Common myeloid progenitor, CD34-positive (primary cell): ENCODE measurements at regions not wholly inside any gene's neighbourhood (a gene's known extent, or its start where the extent isn't known, plus 50 kb on each side); places are given as distances from the start of the nearest gene placed in this dataset.
A peak's percentile ranks its signal among the peaks of the same experiment; 100 is the strongest.
"Not testable (repeated sequence)": the region's sequence is repeated elsewhere in the genome, so short reads cannot be mapped to it uniquely, and the experiment has no call there.

Experiments
- CTCF ChIA-PET: fragments of 350-600 bp; sonication (Branson Sonifier 250); formaldehyde crosslinking; loops from one replicate; lab custom pipeline; 2021; ENCODE audit warnings: antibody characterized with exemption; lab: Charles Lee
- POLR2A ChIA-PET: fragments of 350-600 bp; sonication (Branson Sonifier 250); formaldehyde crosslinking; loops from one replicate; lab custom pipeline; 2021; ENCODE audit warnings: antibody characterized with exemption; lab: Charles Lee
- DNase-seq, 3 donors: peaks; one replicate each; pipeline versions ENCODE4 v3.0.0 to v3.0.0-alpha.2; 2013
- H3K27ac ChIP-seq, 2 experiments: 1 replicate in 1 of 2; 2 replicates in 1 of 2; pipeline ENCODE4 v1.7.0; 2013; ENCODE audit warnings: inconsistent platforms in 2 of 2, low read length in 2 of 2, mild to moderate bottlenecking in 2 of 2, low read depth in 1 of 2, moderate library complexity in 1 of 2; ENCODE audit not compliant: severe bottlenecking in 2 of 2, insufficient read depth in 1 of 2, poor library complexity in 1 of 2
- H3K27me3 ChIP-seq, 5 experiments: replicated peaks in 2 of 5; 1 replicate in 3 of 5; 2 replicates in 2 of 5; pipeline versions ENCODE4 v1.6.1 to v1.7.0; 2013; ENCODE audit warnings: low read length in 4 of 5, mild to moderate bottlenecking in 2 of 5, moderate library complexity in 2 of 5, inconsistent platforms in 1 of 5; ENCODE audit not compliant: insufficient read depth in 5 of 5, control insufficient read depth in 4 of 5
- H3K36me3 ChIP-seq, 4 experiments: 1 replicate in 2 of 4; 2 replicates in 2 of 4; pipeline versions ENCODE4 v1.6.1 to v1.7.0; 2013; ENCODE audit warnings: low read length in 3 of 4, control low read depth in 1 of 4, mild to moderate bottlenecking in 1 of 4; ENCODE audit not compliant: control insufficient read depth in 4 of 4, insufficient read depth in 4 of 4
- H3K4me1 ChIP-seq, 4 experiments: 1 replicate in 3 of 4; 2 replicates in 1 of 4; pipeline versions ENCODE4 v1.6.1 to v1.7.1; 2013; ENCODE audit warnings: low read length in 3 of 4, mild to moderate bottlenecking in 3 of 4, control low read depth in 1 of 4, inconsistent platforms in 1 of 4, moderate library complexity in 1 of 4; ENCODE audit not compliant: control insufficient read depth in 4 of 4, insufficient read depth in 4 of 4; ENCODE audit errors: control extremely low read depth in 1 of 4
- H3K4me3 ChIP-seq, 7 experiments: 1 replicate in 4 of 7; 2 replicates in 3 of 7; pipeline versions ENCODE4 v1.5.1 to v1.7.0; 2013; ENCODE audit warnings: mild to moderate bottlenecking in 7 of 7, low read length in 6 of 7, moderate library complexity in 6 of 7, inconsistent platforms in 2 of 7, low read depth in 2 of 7, control low read depth in 1 of 7; ENCODE audit not compliant: insufficient read depth in 4 of 7, control insufficient read depth in 1 of 7; ENCODE audit errors: extremely low read depth in 1 of 7
- H3K9me3 ChIP-seq, 5 experiments: 1 replicate in 4 of 5; 2 replicates in 1 of 5; pipeline versions ENCODE4 v1.6.1 to v1.7.1; 2013; ENCODE audit warnings: low read length in 4 of 5, mild to moderate bottlenecking in 2 of 5, inconsistent platforms in 1 of 5, low read depth in 1 of 5, moderate library complexity in 1 of 5; ENCODE audit not compliant: control insufficient read depth in 4 of 5, insufficient read depth in 2 of 5; ENCODE audit errors: control extremely low read depth in 1 of 5
- WGBS: methylation state at CpG from one replicate; pipeline ENCODE4 v1.1.5; 2013; ENCODE audit not compliant: insufficient coverage; 5-methylcytosine and 5-hydroxymethylcytosine counted together

DNA sequence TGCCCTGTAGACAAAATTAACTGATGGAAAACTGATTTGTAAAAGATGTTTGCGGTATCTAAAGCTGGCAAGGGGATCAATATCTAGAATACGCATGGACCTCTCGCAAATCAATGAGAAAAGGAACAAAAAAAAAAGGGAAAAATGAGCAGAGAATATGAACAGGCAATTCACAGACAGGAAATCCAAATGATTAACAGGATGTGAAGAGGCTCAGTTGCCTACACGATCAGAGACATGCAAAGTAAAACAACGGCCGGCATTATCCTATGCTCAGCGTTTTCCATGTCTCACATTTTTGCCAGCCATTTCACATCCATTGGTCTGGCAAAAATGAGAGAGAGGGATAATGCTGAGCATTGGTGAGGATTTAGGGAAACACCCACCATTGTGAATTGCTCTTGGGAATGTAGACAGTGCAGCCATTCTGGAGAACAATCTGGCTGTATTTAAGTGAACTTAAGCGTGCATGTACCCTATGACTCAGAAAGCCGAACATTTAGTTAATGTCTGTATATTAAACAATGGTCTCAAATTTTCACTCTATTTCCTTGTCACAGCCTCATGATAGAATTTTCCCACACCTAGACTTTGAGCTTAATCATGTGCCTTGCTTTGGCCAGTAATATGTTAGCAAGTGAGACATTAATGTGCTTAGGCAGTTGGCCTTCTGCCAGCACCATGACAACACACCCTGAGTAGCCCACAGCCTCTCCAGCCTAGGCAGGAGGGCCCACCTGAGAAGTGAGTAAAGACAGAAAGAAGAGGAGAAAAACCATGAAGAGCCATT lies 61.0 kb upstream of the NBPF3 start:
- Histone ChIP-seq H3K36me3 (no peaks in the 10 kb centered on the region), H3K27me3 (peaks cover 0 to 9% (median 4%) of the 10 kb centered on the region in 5 experiments), H3K4me3 (no peak overlapping the region), H3K9me3 (peaks cover 0 to 13% (median 7%) of the 10 kb centered on the region in 5 experiments), H3K27ac (no peak overlapping the region), H3K4me1 (no peaks in the 10 kb centered on the region)
- ChIA-PET CTCF (interaction anchor here (1.4 kb wide), 1 partner anchor 134 kb away, joined by 3 read pairs; no protein-coding TSS in a partner anchor), POLR2A (interaction anchor here (0.6 kb wide), 1 partner anchor 59 kb away, joined by 3 read pairs; no protein-coding TSS in a partner anchor)
- peak in 1 of 3 donors; percentile 13 for DNase-seq
- 89% methylated on average over 7 of the region's 9 CpGs for WGBS

DNA sequence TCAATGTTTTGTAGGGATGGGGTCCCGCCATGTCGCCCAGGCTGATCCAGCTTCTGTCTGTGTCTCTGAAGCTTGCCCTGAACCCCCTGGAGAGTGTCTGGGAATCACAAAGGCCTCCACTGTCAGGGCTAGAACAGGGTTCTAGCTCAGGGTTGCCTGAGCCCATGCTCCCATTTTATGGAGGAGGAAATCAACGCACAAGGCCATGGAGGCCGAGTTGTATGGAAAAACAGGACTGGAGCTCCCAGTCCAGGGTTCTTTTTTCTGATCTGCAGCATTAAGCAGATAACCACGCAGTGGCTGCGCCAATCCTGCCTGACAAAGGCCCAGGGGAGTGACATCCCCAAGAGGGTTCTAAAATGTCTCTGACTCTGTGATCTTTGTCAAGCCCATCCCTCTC lies 67.6 kb upstream of the NBPF3 start:
- no peaks in the 10 kb centered on the region for H3K9me3 ChIP-seq
- no peak overlapping the region for H3K4me3 ChIP-seq
- POLR2A ChIA-PET = no interaction called here
- H3K27me3 ChIP-seq = no peaks in the 10 kb centered on the region
- 94% methylated on average over 6 of the region's 6 CpGs for WGBS
- CTCF ChIA-PET = interaction anchor here (0.8 to 9.5 kb wide), 12 partner anchors 11 to 251 kb away, joined by 3 to 159 read pairs (median 4); no protein-coding TSS in a partner anchor
- H3K36me3 ChIP-seq = no peaks in the 10 kb centered on the region
- H3K27ac ChIP-seq = no peak overlapping the region
- DNase-seq = no peak
- H3K4me1 ChIP-seq = peaks cover 0 to 3% (median 0%) of the 10 kb centered on the region in 4 experiments

DNA sequence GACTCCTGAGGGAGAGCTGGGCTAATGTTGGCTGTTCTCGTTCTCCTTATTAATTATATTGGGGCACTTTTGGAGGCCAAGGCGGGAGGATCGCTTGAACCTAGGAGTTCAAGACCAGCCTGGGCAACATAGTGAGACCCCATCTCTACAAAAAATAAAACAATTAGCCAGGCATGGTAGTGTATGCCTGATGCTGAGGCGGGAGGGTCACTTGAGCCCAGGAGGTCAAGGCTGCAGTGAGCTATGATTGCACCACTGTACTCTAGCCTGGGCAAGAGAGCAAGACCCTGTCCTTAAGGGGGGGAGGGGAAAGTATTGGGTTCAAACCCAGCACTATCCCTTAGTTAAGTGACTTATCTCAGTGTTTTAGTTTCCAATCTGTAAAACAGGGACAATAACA lies 70.0 kb upstream of the NBPF3 start:
- Histone ChIP-seq H3K4me1 (peaks cover 0 to 4% (median 0%) of the 10 kb centered on the region in 4 experiments), H3K27ac (no peak overlapping the region), H3K9me3 (no peaks in the 10 kb centered on the region), H3K36me3 (no peaks in the 10 kb centered on the region), H3K27me3 (no peaks in the 10 kb centered on the region), H3K4me3 (no peak overlapping the region)
- 50% methylated on average over 1 of the region's 4 CpGs for WGBS
- ChIA-PET CTCF (interaction anchor here (0.8 to 9.5 kb wide), 34 partner anchors 11 to 289 kb away, joined by 3 to 159 read pairs (median 7); no protein-coding TSS in a partner anchor), POLR2A (interaction anchor here (1.5 kb wide), 1 partner anchor 115 kb away, joined by 3 read pairs; no protein-coding TSS in a partner anchor)
- no peak for DNase-seq

DNA sequence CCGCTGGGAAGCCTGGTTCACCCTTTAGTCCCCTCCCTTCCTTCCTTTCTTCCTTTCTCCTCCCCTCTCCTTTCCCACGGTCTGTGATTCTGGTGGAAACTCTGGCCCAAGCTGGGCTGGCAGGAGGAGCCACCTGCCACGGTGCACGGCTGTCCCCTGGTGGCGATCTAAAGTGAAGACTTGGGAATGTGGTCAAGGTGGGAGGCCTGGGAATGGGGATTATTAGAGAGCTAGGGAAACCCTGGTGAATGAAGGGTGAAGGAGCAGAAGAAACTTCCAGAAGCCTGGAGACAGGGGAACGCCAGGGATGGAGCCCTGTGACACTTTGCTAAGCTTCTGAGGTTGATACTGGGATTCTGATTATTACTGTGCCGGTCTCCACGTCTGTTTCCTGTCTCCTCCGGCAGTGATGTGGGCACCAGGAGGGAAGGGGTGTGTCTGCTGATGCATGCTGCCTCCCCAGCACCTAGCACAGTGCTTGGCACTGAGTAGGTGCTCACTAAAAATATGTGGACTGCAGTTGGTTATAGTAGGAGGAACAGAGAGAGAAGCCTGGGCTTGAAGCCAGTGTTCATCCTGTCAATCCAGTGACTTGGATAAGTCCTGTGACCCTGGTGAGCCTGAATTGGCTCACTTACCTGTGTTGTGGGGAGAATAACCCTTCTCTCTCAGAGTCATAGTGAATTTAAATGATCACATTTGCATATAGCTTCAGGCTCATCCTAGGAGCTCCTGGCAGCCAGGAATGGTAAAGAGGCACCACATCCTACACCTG lies 71.2 kb upstream of the NBPF3 start:
- POLR2A ChIA-PET = interaction anchor here (0.6 to 1.5 kb wide), 4 partner anchors 33 to 113 kb away, joined by 3 read pairs; no protein-coding TSS in a partner anchor
- Histone ChIP-seq H3K36me3 (no peaks in the 10 kb centered on the region), H3K4me3 (no peak overlapping the region), H3K9me3 (no peaks in the 10 kb centered on the region), H3K27me3 (no peaks in the 10 kb centered on the region), H3K4me1 (peaks cover 0 to 8% (median 2%) of the 10 kb centered on the region in 4 experiments), H3K27ac (no peak overlapping the region)
- CTCF ChIA-PET = interaction anchor here (0.7 to 9.5 kb wide), 46 partner anchors 9 to 292 kb away, joined by 3 to 159 read pairs (median 6); no protein-coding TSS in a partner anchor
- DNase-seq = peak; percentile 52 to 64 (median 60)
- 22% methylated on average over 5 of the region's 9 CpGs for WGBS

DNA sequence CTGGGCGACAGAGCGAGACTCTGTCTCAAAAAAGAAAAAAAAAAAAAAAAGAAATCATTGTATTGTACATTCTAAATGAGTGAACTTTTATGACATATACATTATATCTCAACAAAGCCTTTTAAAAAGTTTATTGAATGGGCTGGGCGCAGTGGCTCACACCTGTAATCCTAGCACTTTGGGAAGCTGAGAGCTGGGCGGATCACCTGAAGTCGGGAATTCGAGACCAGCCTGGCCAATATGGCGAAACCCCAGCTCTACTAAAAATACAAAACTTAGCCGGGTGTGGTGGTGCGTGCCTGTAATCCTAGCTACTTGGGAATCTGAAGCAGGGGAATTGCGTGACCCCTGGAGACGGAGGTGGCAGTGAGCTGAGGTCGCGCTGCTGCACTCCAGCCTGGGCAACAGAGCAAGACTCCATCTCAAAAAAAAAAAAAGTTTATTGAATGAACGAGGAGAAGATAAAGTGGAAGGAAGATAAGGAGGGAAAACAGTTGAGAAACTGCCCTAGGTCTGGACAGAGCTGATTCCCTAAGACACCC lies 71.9 kb upstream of the NBPF3 start:
- H3K4me1 ChIP-seq, H3K27me3 ChIP-seq, H3K36me3 ChIP-seq, H3K9me3 ChIP-seq, DNase-seq, H3K4me3 ChIP-seq, H3K27ac ChIP-seq: not testable (repeated sequence)
- POLR2A ChIA-PET = interaction anchor here (0.6 to 1.0 kb wide), 3 partner anchors 33 to 106 kb away, joined by 3 read pairs; no protein-coding TSS in a partner anchor
- CTCF ChIA-PET = interaction anchor here (1.0 to 9.5 kb wide), 43 partner anchors 9 to 293 kb away, joined by 3 to 159 read pairs (median 7); no protein-coding TSS in a partner anchor
- 74% methylated on average over 10 of the region's 14 CpGs for WGBS

DNA sequence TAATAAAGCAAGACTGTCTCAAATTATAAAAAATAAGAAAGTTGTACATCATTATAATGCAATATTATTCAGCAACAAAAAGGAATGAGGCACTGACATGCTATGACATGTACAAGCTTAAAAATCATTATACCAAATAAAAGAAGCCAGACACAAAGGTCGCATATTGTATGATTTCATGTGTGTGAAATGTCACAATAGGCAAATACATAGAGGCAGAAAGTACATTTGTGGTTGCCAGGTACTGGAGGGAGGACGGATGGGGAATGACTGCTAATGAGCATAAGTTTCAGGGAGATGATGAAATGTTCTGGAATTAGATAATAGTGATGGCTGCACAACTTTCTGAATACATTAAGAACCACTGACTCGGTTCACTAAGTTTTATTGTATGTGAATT lies 73.6 kb upstream of the NBPF3 start:
- Histone ChIP-seq H3K4me1 (peaks cover 0 to 8% (median 2%) of the 10 kb centered on the region in 4 experiments), H3K4me3 (no peak overlapping the region), H3K27ac (no peak overlapping the region), H3K36me3 (no peaks in the 10 kb centered on the region), H3K27me3 (no peaks in the 10 kb centered on the region), H3K9me3 (no peaks in the 10 kb centered on the region)
- no peak for DNase-seq
- ChIA-PET POLR2A (interaction anchor here (0.5 kb wide), 1 partner anchor 133 kb away, joined by 3 read pairs; no protein-coding TSS in a partner anchor), CTCF (interaction anchor here (0.8 to 9.5 kb wide), 14 partner anchors 12 to 133 kb away, joined by 3 to 159 read pairs (median 4); no protein-coding TSS in a partner anchor)
- 90% methylated on average over 2 of the region's 3 CpGs for WGBS
